ENCODE measurements at regions not wholly inside any gene's neighbourhood (a gene's known extent, or its start where the extent isn't known, plus 50 kb on each side); places are given as distances from the start of the nearest gene placed in this dataset.

- TF ChIP-seq CTCF (conservative IDR thresholded peaks at IDR 0.05 in 1 of 2, IDR thresholded peaks at IDR 0.05 in 1 of 2; ENCODE audit: low read depth in 1 of 2, low read length in 2 of 2): no peak
- no peak for TF ChIP-seq EZH2 (IDR thresholded peaks at IDR 0.05; ENCODE audit: low read length, missing control alignments)
Observed at GRCh38 chr7:133155146-133155545, 73.3 kb upstream of the CHCHD3 start.

Measured in fibroblast of lung (primary cell).